Muscle layer of colon (tissue), 2 donors: ENCODE measurements at regions not wholly inside any gene's neighbourhood (a gene's known extent, or its start where the extent isn't known, plus 50 kb on each side); places are given as distances from the start of the nearest gene placed in this dataset.
"Not testable (repeated sequence)": the region's sequence is repeated elsewhere in the genome, so short reads cannot be mapped to it uniquely, and the experiment has no call there.

Experiments
- H3K27ac ChIP-seq: one replicate; pipeline ENCODE4 v1.7.0; 2013; ENCODE audit warnings: low read depth, mild to moderate bottlenecking, low read length, moderate library complexity
- H3K27me3 ChIP-seq, 2 donors: one replicate each; pipeline ENCODE4 v1.7.0; 2013; ENCODE audit warnings: low read length in 2 of 2, mild to moderate bottlenecking in 2 of 2; ENCODE audit not compliant: insufficient read depth in 2 of 2, control insufficient read depth in 1 of 2
- H3K36me3 ChIP-seq: one replicate; pipeline ENCODE4 v1.7.0; 2013; ENCODE audit warnings: mild to moderate bottlenecking, low read length; ENCODE audit not compliant: insufficient read depth
- H3K4me1 ChIP-seq: one replicate; pipeline ENCODE4 v1.7.0; 2013; ENCODE audit warnings: mild to moderate bottlenecking, low read length; ENCODE audit not compliant: insufficient read depth
- H3K4me3 ChIP-seq, 2 donors: one replicate each; pipeline ENCODE4 v1.7.0; 2013; ENCODE audit warnings: low read length in 2 of 2, low read depth in 1 of 2, mild to moderate bottlenecking in 1 of 2, moderate library complexity in 1 of 2
- H3K9ac ChIP-seq: one replicate; pipeline ENCODE4 v1.7.0; 2013; ENCODE audit warnings: low read length
- H3K9me3 ChIP-seq: one replicate; pipeline ENCODE4 v1.7.0; 2013; ENCODE audit warnings: mild to moderate bottlenecking, low read length
- donor health status: abdominal sarcoma.
- donor health status: Adenocarcinoma of cecum.

DNA sequence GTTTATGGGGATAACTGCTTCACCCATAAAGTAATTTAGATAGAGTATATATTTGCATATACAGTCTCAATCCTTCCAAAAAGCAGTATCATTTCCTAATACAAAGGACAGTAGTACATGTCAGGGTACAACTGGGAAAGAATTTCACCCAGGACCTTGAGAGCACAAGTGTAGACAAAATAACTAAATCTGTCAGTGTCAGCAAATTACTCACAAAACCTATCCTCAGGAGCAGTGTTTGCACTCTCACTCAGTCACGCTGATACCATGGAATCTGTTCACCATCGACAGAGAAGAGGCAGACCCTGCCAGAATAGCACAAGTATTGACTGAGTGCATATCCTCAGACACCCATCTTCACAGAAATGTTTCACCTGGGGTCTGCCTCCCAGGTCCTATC, 554.7 kb upstream of the PHF14 start:
- no peaks in the 10 kb centered on the region for H3K36me3 ChIP-seq
- no peaks in the 10 kb centered on the region for H3K9me3 ChIP-seq
- no peaks in the 10 kb centered on the region for H3K27me3 ChIP-seq
- H3K27ac ChIP-seq, result no peak overlapping the region
- no peak overlapping the region for H3K4me3 ChIP-seq
- no peak overlapping the region for H3K9ac ChIP-seq
- no peaks in the 10 kb centered on the region for H3K4me1 ChIP-seq

DNA sequence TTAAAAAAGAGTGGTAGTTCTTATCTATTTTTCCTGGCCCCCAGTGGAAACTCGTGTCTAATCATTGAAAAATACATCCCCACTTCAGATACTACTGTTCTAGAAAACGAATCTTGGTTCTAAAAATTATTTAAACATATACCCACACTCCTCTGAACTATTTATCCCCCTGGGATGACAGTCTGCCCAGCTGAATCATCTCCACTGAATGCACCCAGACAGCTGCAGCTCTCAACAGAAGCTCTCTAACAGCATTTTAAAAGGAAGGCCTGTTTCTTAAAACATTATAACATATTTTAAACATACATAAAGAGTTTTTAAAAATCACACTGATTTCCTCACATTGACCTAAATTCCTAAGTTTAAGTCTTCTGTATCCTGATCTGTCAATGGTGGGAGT, 544.6 kb upstream of the PHF14 start:
- H3K4me1 ChIP-seq, result no peaks in the 10 kb centered on the region
- H3K27me3 ChIP-seq, result no peaks in the 10 kb centered on the region
- H3K9ac ChIP-seq, result no peak overlapping the region
- H3K36me3 ChIP-seq, result no peaks in the 10 kb centered on the region
- H3K9me3 ChIP-seq, result no peaks in the 10 kb centered on the region
- H3K4me3 ChIP-seq, result no peak overlapping the region
- no peak overlapping the region for H3K27ac ChIP-seq

DNA sequence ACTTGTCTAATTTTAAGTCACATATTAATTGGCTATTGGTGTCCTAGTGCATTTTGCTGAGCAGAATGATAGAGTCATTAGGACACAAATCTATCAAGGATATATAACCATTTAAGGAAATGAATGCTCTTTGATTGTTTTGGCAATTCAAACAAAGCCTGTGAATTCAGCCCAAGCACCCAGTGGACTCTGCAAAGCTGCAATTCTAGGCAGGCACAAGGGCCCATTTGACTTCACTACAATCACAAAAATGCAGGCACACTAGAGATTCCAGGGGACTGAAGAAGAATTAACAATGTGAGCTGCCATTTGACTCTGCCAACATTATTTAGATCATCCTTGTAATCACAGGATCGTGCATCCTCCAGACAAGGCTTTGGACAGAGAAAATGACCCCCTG, 544.2 kb upstream of the PHF14 start:
- H3K27ac ChIP-seq, result no peak overlapping the region
- no peaks in the 10 kb centered on the region for H3K27me3 ChIP-seq

DNA sequence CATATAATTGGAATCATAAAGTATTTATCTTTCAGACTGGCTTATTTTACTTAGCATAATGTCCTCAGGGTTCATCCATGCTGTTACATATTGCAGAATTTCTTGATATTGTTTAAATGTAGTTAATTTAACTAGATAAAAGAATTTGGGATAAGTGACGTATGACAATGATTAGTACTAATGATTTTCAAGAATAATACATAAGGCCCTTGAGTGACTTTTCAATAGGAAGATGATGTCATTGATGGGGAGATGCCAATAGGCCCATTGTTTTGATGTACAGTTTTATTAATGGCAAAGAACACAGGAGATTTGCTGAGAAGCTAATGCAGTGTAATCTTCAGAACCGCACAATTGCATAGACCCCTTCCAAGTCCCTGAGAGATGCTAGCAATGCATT, 537.4 kb upstream of the PHF14 start:
- Histone ChIP-seq H3K27me3 (no peaks in the 10 kb centered on the region), H3K4me1 (no peaks in the 10 kb centered on the region)

More for the DNA sequence above, 544.2 kb upstream of the PHF14 start:
- no peaks in the 10 kb centered on the region for H3K4me1 ChIP-seq
- H3K36me3 ChIP-seq, result no peaks in the 10 kb centered on the region
- no peak overlapping the region for H3K4me3 ChIP-seq
- no peak overlapping the region for H3K9ac ChIP-seq
- no peaks in the 10 kb centered on the region for H3K9me3 ChIP-seq

DNA sequence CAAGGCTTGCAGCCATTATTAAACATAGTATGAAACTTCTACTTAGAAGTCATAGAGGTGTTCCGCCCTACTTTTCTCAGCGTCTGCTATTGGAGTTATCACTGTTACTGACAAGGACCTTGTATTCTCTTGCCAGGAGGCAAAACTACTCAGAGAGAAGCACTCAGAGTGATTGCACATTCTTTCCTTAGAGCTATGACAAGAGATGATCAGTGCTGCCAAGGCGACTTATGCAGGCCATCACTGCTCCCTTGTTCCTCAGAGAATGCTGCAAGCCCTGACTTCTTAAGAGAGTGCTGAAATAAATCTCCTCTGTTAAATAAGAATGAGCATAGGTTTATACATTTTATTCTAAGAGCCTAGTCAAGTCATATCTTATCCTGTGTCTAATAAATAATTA, 534.6 kb upstream of the PHF14 start:
- Histone ChIP-seq H3K9me3 (peaks cover 5% of the 10 kb centered on the region), H3K4me1 (no peaks in the 10 kb centered on the region), H3K36me3 (no peaks in the 10 kb centered on the region), H3K27ac (no peak overlapping the region), H3K4me3 (no peak overlapping the region), H3K27me3 (no peaks in the 10 kb centered on the region), H3K9ac (no peak overlapping the region)

More for the DNA sequence above, 537.4 kb upstream of the PHF14 start:
- Histone ChIP-seq H3K36me3 (no peaks in the 10 kb centered on the region), H3K9ac (no peak overlapping the region), H3K27ac (no peak overlapping the region), H3K4me3 (no peak overlapping the region), H3K9me3 (no peaks in the 10 kb centered on the region)

DNA sequence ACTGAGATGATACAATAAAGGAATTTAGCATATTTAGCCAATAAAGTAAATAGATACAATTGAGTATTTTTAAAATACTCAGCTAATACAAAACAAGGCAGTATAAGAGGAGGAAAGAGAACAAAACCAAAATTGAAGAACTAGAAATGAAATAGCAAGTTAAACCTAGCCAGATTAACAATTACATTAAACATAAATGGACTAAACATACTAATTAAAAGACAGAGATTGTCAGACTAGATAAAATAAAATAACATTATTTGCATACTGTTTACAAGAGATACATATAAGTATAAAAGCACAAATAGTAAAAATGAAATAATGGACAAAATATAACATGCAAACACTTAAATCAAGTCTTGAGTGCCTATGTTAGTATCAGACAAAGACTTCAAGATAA, 517.7 kb upstream of the PHF14 start:
- no peak overlapping the region for H3K27ac ChIP-seq
- no peak overlapping the region for H3K9ac ChIP-seq
- H3K4me1 ChIP-seq, result no peaks in the 10 kb centered on the region
- no peaks in the 10 kb centered on the region for H3K9me3 ChIP-seq
- H3K4me3 ChIP-seq, result no peak overlapping the region
- H3K36me3 ChIP-seq, result no peaks in the 10 kb centered on the region
- no peaks in the 10 kb centered on the region for H3K27me3 ChIP-seq

DNA sequence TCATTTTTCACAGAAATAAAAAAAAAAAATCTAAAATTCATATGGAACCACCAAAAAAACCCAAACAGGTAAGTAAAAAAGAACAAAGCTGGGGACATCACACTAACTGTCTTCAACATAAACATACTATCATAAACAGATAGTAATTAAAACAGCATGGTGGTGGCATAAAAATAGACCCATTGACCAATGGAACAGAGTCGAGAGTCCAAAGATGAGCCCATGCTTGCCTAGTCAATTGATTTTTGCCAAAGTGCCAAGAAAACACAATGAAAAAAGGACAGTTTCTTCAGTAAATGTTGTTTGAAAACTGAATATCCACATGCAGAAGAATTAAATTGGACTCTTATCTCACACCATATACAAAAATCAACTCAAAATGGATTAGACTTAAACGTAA, 513.2 kb upstream of the PHF14 start:
- Histone ChIP-seq H3K4me3 (no peak overlapping the region), H3K27ac (no peak overlapping the region), H3K36me3 (no peaks in the 10 kb centered on the region), H3K4me1 (no peaks in the 10 kb centered on the region), H3K9ac (no peak overlapping the region), H3K9me3 (no peaks in the 10 kb centered on the region), H3K27me3 (no peaks in the 10 kb centered on the region)

DNA sequence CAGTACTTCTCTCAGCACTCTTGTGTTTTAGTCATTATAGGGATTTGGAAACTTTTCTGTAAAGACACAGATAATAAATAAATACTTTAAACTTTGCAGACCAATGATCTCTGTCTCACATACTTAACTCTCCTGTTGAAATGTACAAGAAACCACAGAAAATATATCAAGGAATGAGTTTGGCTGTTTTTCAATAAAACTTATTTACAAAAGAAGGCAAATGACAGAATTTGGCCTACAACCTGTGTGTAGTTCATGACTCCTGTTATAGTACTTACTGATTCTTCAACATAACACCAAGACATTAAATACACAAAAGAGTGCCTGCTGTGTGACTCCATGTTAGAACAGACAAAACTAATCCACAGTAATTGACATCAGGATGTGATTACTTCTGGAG, 510.0 kb upstream of the PHF14 start:
- Histone ChIP-seq H3K9ac (no peak overlapping the region), H3K4me1 (no peaks in the 10 kb centered on the region), H3K4me3 (no peak overlapping the region), H3K9me3 (no peaks in the 10 kb centered on the region), H3K27me3 (no peaks in the 10 kb centered on the region), H3K36me3 (no peaks in the 10 kb centered on the region), H3K27ac (no peak overlapping the region)

DNA sequence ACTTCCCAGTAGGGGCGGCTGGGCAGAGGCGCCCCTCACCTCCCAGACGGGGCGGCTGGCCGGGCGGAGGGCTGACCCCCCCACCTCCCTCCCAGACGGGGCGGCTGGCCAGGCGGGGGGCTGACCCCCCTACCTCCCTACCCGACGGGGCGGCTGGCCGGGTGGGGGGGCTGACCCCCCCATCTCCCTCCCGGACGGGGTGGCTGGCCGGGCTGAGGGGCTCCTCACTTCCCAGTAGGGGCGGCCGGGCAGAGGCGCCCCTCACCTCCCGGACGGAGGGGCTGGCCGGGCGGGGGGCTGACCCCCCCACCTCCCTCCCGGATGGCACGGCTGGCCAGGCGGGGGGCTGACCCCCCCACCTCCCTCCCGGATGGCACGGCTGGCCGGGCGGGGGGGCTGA, 508.1 kb upstream of the PHF14 start:
- H3K4me3 ChIP-seq, H3K36me3 ChIP-seq, H3K9me3 ChIP-seq, H3K27me3 ChIP-seq, H3K9ac ChIP-seq, H3K27ac ChIP-seq, H3K4me1 ChIP-seq: not testable (repeated sequence)

DNA sequence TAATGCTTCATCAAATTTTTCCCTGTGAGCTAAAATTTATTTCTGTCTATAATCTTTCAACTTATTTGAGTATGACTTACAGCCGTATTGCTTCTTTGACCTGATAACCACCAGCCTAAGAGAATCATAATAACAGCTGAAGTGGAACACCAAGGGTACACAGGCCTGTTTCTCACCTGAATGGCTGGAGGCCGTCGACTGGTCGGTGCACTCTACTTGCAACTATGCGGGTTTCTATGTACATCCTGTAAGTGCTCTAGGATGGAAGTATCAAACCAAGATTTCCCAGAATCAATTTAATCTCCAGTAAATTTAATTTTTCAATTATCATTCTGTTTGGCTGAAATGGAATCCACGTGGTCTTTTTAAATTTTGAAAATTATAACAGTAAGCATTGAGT, 504.8 kb upstream of the PHF14 start:
- H3K9me3 ChIP-seq, result no peaks in the 10 kb centered on the region
- H3K27ac ChIP-seq, result no peak overlapping the region
- no peak overlapping the region for H3K9ac ChIP-seq
- H3K4me1 ChIP-seq, result no peaks in the 10 kb centered on the region
- no peaks in the 10 kb centered on the region for H3K36me3 ChIP-seq
- no peaks in the 10 kb centered on the region for H3K27me3 ChIP-seq
- no peak overlapping the region for H3K4me3 ChIP-seq

DNA sequence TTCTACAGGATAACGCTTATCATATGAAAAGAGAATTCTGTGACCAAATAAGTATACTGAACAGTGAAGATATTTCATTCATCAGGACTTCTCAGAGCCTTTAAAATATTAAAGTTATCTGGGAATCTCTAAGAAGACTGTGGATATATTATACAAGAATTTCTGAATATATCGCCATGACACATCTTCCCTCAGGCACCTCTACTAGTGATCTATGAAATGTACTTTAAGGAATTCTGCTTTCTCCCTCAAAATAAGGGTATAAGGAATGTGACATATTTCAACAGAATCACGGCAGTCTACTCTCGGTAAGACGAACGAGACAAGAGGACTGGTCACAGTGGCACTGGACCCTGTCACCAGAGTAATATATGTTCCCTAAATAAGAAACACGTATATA, 504.2 kb upstream of the PHF14 start:
- Histone ChIP-seq H3K36me3 (no peaks in the 10 kb centered on the region), H3K27ac (no peak overlapping the region), H3K27me3 (no peaks in the 10 kb centered on the region), H3K9ac (no peak overlapping the region), H3K4me3 (no peak overlapping the region), H3K4me1 (no peaks in the 10 kb centered on the region), H3K9me3 (no peaks in the 10 kb centered on the region)

DNA sequence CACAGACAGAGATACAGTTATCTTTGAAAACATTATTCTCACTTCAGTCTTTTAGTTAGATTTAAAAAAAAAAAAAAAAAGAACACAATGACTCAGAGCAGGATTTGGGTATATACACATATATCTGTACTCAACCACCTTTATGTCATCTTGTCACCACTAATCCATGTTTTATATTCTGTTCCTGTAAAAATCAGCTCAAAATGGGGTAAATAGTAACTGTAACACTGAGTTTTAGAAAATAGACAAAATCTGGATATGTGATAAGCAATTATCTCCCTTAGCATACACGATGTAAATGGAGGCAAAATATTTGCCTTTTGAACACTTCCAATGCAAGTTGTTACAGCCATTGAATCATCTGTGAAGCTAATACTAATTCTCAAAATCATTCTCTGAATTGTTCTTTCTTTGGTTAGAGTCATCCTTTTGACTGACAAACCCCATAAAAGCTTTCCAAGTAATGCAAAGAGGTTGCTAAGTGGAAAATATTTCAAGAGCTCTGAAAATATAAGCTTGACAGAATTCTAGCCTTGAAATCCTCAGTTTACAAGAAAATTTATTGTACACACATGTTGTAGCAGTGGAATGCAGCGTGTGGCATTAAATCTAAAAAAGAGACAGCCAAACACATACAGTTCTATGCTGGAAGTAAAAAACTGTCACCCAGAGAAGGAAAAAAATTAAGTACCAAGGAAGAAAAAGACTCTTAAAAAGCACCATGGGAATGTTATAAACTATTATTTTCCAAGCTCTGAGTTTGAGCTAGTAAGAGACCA, 502.2 kb upstream of the PHF14 start:
- no peaks in the 10 kb centered on the region for H3K27me3 ChIP-seq
- no peaks in the 10 kb centered on the region for H3K9me3 ChIP-seq
- no peak overlapping the region for H3K4me3 ChIP-seq
- H3K36me3 ChIP-seq, result no peaks in the 10 kb centered on the region
- no peak overlapping the region for H3K9ac ChIP-seq
- no peak overlapping the region for H3K27ac ChIP-seq
- H3K4me1 ChIP-seq, result no peaks in the 10 kb centered on the region
